ENCODE measurements at regions not wholly inside any gene's neighbourhood (a gene's known extent, or its start where the extent isn't known, plus 50 kb on each side); places are given as distances from the start of the nearest gene placed in this dataset.
"Not testable (repeated sequence)": the region's sequence is repeated elsewhere in the genome, so short reads cannot be mapped to it uniquely, and the experiment has no call there.

DNA sequence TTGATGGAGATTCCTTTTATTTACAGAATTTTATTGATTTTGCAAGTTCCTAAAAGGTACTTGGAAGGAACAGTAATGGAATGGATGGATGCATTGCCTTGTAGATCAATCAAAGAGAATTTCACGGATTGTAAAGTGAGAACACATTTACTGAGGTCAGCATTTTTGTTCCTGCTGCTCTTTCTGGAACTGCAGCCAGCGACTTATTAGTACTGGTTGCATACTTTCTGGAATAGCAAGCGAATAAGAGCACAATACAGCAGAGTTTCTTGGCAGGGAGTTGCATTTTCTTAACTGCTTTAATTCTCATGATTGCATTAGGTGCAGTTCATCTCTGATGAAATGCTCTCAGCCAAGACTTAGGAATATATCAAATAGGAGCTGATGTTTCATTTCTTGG is 106.1 kb upstream of the CHODL start:
- TF ChIP-seq, protein P1, sequence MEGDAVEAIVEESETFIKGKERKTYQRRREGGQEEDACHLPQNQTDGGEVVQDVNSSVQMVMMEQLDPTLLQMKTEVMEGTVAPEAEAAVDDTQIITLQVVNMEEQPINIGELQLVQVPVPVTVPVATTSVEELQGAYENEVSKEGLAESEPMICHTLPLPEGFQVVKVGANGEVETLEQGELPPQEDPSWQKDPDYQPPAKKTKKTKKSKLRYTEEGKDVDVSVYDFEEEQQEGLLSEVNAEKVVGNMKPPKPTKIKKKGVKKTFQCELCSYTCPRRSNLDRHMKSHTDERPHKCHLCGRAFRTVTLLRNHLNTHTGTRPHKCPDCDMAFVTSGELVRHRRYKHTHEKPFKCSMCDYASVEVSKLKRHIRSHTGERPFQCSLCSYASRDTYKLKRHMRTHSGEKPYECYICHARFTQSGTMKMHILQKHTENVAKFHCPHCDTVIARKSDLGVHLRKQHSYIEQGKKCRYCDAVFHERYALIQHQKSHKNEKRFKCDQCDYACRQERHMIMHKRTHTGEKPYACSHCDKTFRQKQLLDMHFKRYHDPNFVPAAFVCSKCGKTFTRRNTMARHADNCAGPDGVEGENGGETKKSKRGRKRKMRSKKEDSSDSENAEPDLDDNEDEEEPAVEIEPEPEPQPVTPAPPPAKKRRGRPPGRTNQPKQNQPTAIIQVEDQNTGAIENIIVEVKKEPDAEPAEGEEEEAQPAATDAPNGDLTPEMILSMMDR (IDR thresholded peaks at IDR 0.05; ENCODE audit: low read depth, low read length, missing control alignments): no peak
- H3K4me3 ChIP-seq (ENCODE audit: low read depth, low read length): no peak overlapping the region
- DNase-seq (ENCODE audit: low read depth): peak; percentile 62
- in situ Hi-C loops (cut with HindIII; ENCODE audit: low sequenced_read_pairs): no loop called here

GRCh38 chr21:18129526-18129925 is 115.1 kb upstream of the CHODL start:
- in situ Hi-C loops (cut with HindIII; ENCODE audit: low sequenced_read_pairs): no loop called here
- DNase-seq (ENCODE audit: low read depth): no peak
- TF ChIP-seq, protein P1 (IDR thresholded peaks at IDR 0.05; ENCODE audit: low read depth, low read length, missing control alignments): no peak
- H3K4me3 ChIP-seq (ENCODE audit: low read depth, low read length): no peak overlapping the region

DNA sequence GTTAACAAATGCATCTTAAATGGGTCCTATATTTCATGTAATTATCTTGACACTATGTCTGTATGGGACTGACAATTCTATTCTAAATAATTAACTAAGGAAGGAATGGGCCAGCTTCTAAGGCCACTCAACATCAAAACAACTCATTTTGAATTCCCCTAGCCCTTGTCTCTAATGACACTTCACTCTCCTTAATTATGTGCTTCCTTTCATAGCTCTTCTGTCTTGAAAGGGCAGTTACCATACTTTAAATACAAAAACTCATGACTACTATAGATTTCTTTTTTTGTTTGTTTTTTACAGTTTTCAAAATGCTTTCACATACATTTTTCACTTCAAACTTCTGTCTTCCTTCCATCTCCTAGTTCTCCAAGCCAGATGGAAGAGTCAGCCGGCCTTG is 126.1 kb upstream of the CHODL start:
- TF ChIP-seq, protein P1 (IDR thresholded peaks at IDR 0.05; ENCODE audit: low read depth, low read length, missing control alignments): no peak
- no peak overlapping the region for H3K4me3 ChIP-seq (ENCODE audit: low read depth, low read length)
- in situ Hi-C loops (cut with HindIII; ENCODE audit: low sequenced_read_pairs): no loop called here
- DNase-seq (ENCODE audit: low read depth): no peak

DNA sequence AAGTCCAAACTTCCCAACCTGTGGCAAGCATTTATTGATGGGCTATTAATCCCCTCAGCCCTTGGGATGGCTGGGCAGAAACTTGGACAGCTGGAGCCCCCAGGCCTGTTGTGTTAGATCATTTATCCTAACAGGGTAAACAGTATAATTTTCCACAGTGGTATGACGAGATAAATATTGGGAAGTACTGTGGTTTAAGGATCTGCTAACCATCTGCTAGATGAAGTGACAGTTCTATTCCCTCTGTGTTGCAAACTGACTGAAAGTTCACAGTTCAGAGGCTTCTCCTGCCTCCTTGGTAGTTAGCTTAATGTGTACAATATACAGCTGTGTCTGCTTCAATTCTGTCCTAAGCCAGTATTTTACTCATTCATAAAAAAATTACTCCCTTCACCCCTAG is 127.5 kb upstream of the CHODL start:
- H3K4me3 ChIP-seq (ENCODE audit: low read depth, low read length): no peak overlapping the region
- in situ Hi-C loops (cut with HindIII; ENCODE audit: low sequenced_read_pairs): no loop called here
- no peak for DNase-seq (ENCODE audit: low read depth)
- TF ChIP-seq, protein P1 (IDR thresholded peaks at IDR 0.05; ENCODE audit: low read depth, low read length, missing control alignments): no peak

DNA sequence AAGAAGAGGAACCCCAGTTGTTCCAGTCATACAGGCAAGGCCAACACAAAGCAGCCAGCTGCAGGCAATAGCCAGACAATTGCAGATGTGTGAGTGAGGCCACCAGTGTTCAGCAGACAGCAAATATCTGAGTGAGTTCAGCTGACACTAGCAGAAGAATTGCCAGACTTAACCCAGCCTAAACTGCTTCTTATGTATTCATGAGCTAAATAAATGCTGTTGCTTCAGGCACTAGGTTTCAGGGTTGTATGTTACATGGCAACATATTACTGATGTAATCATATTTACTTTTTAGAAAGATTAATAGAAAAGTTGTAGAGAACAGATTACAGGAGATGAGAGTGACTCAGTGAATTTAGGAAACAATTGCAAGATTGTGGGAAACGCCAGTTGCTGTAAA is 129.8 kb upstream of the CHODL start:
- no peak for DNase-seq (ENCODE audit: low read depth)
- in situ Hi-C loops (cut with HindIII; ENCODE audit: low sequenced_read_pairs): no loop called here
- H3K4me3 ChIP-seq (ENCODE audit: low read depth, low read length): no peak overlapping the region
- TF ChIP-seq, protein P1 (IDR thresholded peaks at IDR 0.05; ENCODE audit: low read depth, low read length, missing control alignments): no peak

DNA sequence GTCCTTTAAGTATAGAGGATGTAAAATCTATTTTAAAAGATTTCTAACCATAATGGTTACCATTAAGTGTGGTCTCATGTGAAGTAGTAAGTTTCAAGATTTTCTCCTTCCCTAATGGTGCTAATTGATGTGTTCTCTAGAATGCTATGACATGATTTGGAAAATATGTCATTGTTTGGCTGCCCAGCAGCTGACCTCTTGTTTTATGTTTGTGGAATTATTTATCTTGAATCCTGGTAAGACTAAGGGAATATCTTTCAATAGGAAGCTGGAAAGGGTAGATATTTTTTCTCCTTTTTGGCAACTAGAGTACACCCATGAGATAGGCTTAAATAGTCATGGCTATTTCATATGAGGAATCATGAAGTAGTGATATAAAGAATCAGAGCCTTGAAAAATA is 139.8 kb upstream of the CHODL start:
- no peak for DNase-seq (ENCODE audit: low read depth)
- H3K4me3 ChIP-seq (ENCODE audit: low read depth, low read length): no peak overlapping the region
- in situ Hi-C loops (cut with HindIII; ENCODE audit: low sequenced_read_pairs): no loop called here
- TF ChIP-seq, protein P1 (IDR thresholded peaks at IDR 0.05; ENCODE audit: low read depth, low read length, missing control alignments): no peak

GRCh38 chr21:18096413-18096812 is 148.2 kb upstream of the CHODL start:
- in situ Hi-C loops (cut with HindIII; ENCODE audit: low sequenced_read_pairs); H3K4me3 ChIP-seq (ENCODE audit: low read depth, low read length); DNase-seq (ENCODE audit: low read depth): not testable (repeated sequence)

Data from astrocyte of the cerebellum (primary cell).